NCI-H2107 (cell line): ENCODE measurements at regions not wholly inside any gene's neighbourhood (a gene's known extent, or its start where the extent isn't known, plus 50 kb on each side); places are given as distances from the start of the nearest gene placed in this dataset.
"Not testable (repeated sequence)": the region's sequence is repeated elsewhere in the genome, so short reads cannot be mapped to it uniquely, and the experiment has no call there.

Experiments
- DNase-seq: peaks from one replicate; lab custom pipeline; 2025; lab: John Stamatoyannopoulos, UW

GRCh38 chr13:26483546-26483945, 73.9 kb upstream of the WASF3 start:
- DNase-seq: no peak

- DNase-seq: no peak
These were observed 73.3 kb upstream of the WASF3 start for GRCh38 chr13:26484196-26484595.

GRCh38 chr13:26485288-26485687, 72.2 kb upstream of the WASF3 start:
- no peak for DNase-seq

- no peak for DNase-seq
These were observed 71.7 kb upstream of the WASF3 start for GRCh38 chr13:26485786-26486185.

- no peak for DNase-seq
These were observed 70.9 kb upstream of the WASF3 start for GRCh38 chr13:26486550-26486949.

- DNase-seq: no peak
These were observed 69.7 kb upstream of the WASF3 start for GRCh38 chr13:26487781-26488180.

GRCh38 chr13:26488236-26489003, 69.1 kb upstream of the WASF3 start:
- no peak for DNase-seq

GRCh38 chr13:26492301-26492700, 65.2 kb upstream of the WASF3 start:
- not testable (repeated sequence) for DNase-seq

GRCh38 chr13:26494571-26495195, 62.8 kb upstream of the WASF3 start:
- no peak for DNase-seq

GRCh38 chr13:26495750-26496149, 61.7 kb upstream of the WASF3 start:
- no peak for DNase-seq

- no peak for DNase-seq
These were observed 59.4 kb upstream of the WASF3 start for GRCh38 chr13:26497968-26498511.

GRCh38 chr13:26498656-26499601, 58.6 kb upstream of the WASF3 start:
- DNase-seq: no peak

- no peak for DNase-seq
These were observed 56.7 kb upstream of the WASF3 start for GRCh38 chr13:26500618-26501320.

GRCh38 chr13:26501641-26502040, 55.8 kb upstream of the WASF3 start:
- DNase-seq: no peak

- DNase-seq: no peak
These were observed 54.7 kb upstream of the WASF3 start for GRCh38 chr13:26502826-26503225.

GRCh38 chr13:26503826-26504594, 53.5 kb upstream of the WASF3 start:
- no peak for DNase-seq
